Stimulated activated naive CD4-positive, alpha-beta T cell treated with Interleukin-2 at 50 U/mL for 16 hours (primary cell): ENCODE measurements at regions not wholly inside any gene's neighbourhood (a gene's known extent, or its start where the extent isn't known, plus 50 kb on each side); places are given as distances from the start of the nearest gene placed in this dataset.
"Not testable (repeated sequence)": the region's sequence is repeated elsewhere in the genome, so short reads cannot be mapped to it uniquely, and the experiment has no call there.

Experiments
- DNase-seq: peaks from one replicate; lab custom pipeline; 2025; lab: John Stamatoyannopoulos, UW

GRCh38 chrX:121433289-121433688 lies 385.9 kb downstream of the GLUD2 start:
- no peak for DNase-seq

GRCh38 chrX:121437666-121438065 lies 390.3 kb downstream of the GLUD2 start:
- not testable (repeated sequence) for DNase-seq

- no peak for DNase-seq
Observed at GRCh38 chrX:121455890-121456289, 408.5 kb downstream of the GLUD2 start.

GRCh38 chrX:121456315-121456714 lies 408.9 kb downstream of the GLUD2 start:
- DNase-seq: no peak

- no peak for DNase-seq
Observed at GRCh38 chrX:121457096-121457495, 409.7 kb downstream of the GLUD2 start.

GRCh38 chrX:121479406-121479805 lies 432.0 kb downstream of the GLUD2 start:
- DNase-seq: no peak

GRCh38 chrX:121496966-121497365 lies 449.6 kb downstream of the GLUD2 start:
- DNase-seq: no peak

GRCh38 chrX:121504153-121504552 lies 456.7 kb downstream of the GLUD2 start:
- DNase-seq: no peak

- no peak for DNase-seq
Observed at GRCh38 chrX:121546317-121546716, 498.9 kb downstream of the GLUD2 start.

GRCh38 chrX:121558886-121559285 lies 511.5 kb downstream of the GLUD2 start:
- DNase-seq: no peak

GRCh38 chrX:121562616-121563015 lies 515.2 kb downstream of the GLUD2 start:
- no peak for DNase-seq

GRCh38 chrX:121569609-121570008 lies 522.2 kb downstream of the GLUD2 start:
- no peak for DNase-seq

GRCh38 chrX:121570072-121570841 lies 522.8 kb downstream of the GLUD2 start:
- no peak for DNase-seq

- DNase-seq: no peak
Observed at GRCh38 chrX:121571333-121571732, 523.9 kb downstream of the GLUD2 start.

- not testable (repeated sequence) for DNase-seq
Observed at GRCh38 chrX:121574384-121574783, 527.0 kb downstream of the GLUD2 start.

GRCh38 chrX:121579016-121579760 lies 531.8 kb downstream of the GLUD2 start:
- DNase-seq: no peak

GRCh38 chrX:121581885-121582284 lies 534.5 kb downstream of the GLUD2 start:
- no peak for DNase-seq

- no peak for DNase-seq
Observed at GRCh38 chrX:121585626-121586025, 538.2 kb downstream of the GLUD2 start.

- no peak for DNase-seq
Observed at GRCh38 chrX:121592884-121593283, 545.5 kb downstream of the GLUD2 start.

- DNase-seq: no peak
Observed at GRCh38 chrX:121598356-121598755, 550.9 kb downstream of the GLUD2 start.

GRCh38 chrX:121635141-121635540 lies 587.7 kb downstream of the GLUD2 start:
- DNase-seq: no peak

- DNase-seq: no peak
Observed at GRCh38 chrX:121639781-121640180, 592.4 kb downstream of the GLUD2 start.

- no peak for DNase-seq
Observed at GRCh38 chrX:121641560-121641959, 594.1 kb downstream of the GLUD2 start.
